ENCODE measurements at regions not wholly inside any gene's neighbourhood (a gene's known extent, or its start where the extent isn't known, plus 50 kb on each side); places are given as distances from the start of the nearest gene placed in this dataset.
"Not testable (repeated sequence)": the region's sequence is repeated elsewhere in the genome, so short reads cannot be mapped to it uniquely, and the experiment has no call there.

DNA sequence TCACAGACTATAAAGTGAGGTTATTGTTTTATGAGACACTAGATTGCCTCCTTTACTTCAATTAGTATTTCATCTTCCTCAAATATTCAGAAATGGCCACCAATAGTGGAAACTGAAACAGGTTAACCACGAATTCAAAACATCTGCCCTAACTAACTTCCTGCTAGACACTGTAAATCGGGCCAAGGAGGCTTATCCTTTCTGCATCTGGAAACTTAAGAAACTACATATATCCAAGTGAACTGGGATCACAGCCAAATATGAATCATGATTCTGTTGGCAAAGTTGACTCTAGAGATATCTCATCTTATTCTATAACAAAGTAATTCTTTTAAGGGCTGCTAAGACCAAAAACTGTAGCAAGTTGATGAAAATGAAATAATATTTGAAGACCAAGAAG lies 136.6 kb upstream of the ZC3H15 start:
- TF ChIP-seq EZH2 (IDR thresholded peaks at IDR 0.05; ENCODE audit: borderline replicate concordance, low read depth, low read length, severe bottlenecking) (no peak), CTCF (IDR thresholded peaks at IDR 0.05; ENCODE audit: borderline replicate concordance, extremely low read depth, low read length, poor library complexity, severe bottlenecking) (no peak)

GRCh38 chr2:186354160-186354559 lies 131.9 kb upstream of the ZC3H15 start:
- H3K27me3 ChIP-seq (ENCODE audit: insufficient read depth, low read length, poor library complexity); H2AFZ ChIP-seq (ENCODE audit: low read depth, low read length); DNase-seq; H3K4me1 ChIP-seq (ENCODE audit: insufficient read depth, low read length); H4K20me1 ChIP-seq (ENCODE audit: insufficient read depth, low read length); H3K79me2 ChIP-seq (ENCODE audit: insufficient read depth, low read length); H3K4me2 ChIP-seq (ENCODE audit: insufficient read depth, low read length); H3K36me3 ChIP-seq (ENCODE audit: insufficient read depth, low read length); H3K27ac ChIP-seq (ENCODE audit: low read length); ATAC-seq (ENCODE audit: insufficient read depth, low read depth); H3K9ac ChIP-seq (ENCODE audit: low read depth, low read length); H3K4me3 ChIP-seq (ENCODE audit: low read depth in 1 of 2, low read length in 2 of 2): not testable (repeated sequence)
- peaks cover 14% of the 10 kb centered on the region for H3K9me3 ChIP-seq (ENCODE audit: insufficient read depth, low read length, severe bottlenecking)

More for the DNA sequence above, 136.6 kb upstream of the ZC3H15 start:
- H3K36me3 ChIP-seq (ENCODE audit: insufficient read depth, low read length): no peaks in the 10 kb centered on the region
- no peak overlapping the region for H3K27ac ChIP-seq (ENCODE audit: low read length)
- no peak overlapping the region for H3K9ac ChIP-seq (ENCODE audit: low read depth, low read length)
- peaks cover 14% of the 10 kb centered on the region for H3K9me3 ChIP-seq (ENCODE audit: insufficient read depth, low read length, severe bottlenecking)
- H3K79me2 ChIP-seq (ENCODE audit: insufficient read depth, low read length): no peaks in the 10 kb centered on the region
- no peaks in the 10 kb centered on the region for H3K27me3 ChIP-seq (ENCODE audit: insufficient read depth, low read length, poor library complexity)
- ATAC-seq (ENCODE audit: insufficient read depth, low read depth): peak; percentile 71; the same call in 2 of the 3 replicates
- H3K4me2 ChIP-seq (ENCODE audit: insufficient read depth, low read length): no peak overlapping the region
- H3K4me1 ChIP-seq (ENCODE audit: insufficient read depth, low read length): peaks cover 6% of the 10 kb centered on the region; the same call in 1 of the 2 replicates
- no peak for DNase-seq
- no peak overlapping the region for H2AFZ ChIP-seq (ENCODE audit: low read depth, low read length)
- H4K20me1 ChIP-seq (ENCODE audit: insufficient read depth, low read length): no peaks in the 10 kb centered on the region
- no peak overlapping the region for H3K4me3 ChIP-seq (ENCODE audit: low read depth in 1 of 2, low read length in 2 of 2)

DNA sequence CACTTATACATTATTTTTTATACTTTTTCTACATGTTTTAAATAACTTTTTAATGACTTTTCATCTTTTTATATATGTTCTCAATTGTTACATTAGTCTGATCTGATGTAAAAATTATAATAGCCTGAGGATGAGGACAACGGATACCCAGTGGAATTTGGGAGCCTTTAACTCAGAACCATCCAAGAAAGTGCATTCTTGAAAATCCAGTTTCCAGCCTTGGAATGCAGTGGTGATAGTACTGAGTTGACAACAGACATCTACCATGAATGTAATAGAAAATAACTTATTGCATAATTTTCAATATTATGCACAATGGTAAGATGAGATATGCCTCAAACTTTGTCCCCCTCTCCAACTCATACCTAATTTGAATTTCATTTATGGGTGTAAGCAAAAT lies 120.7 kb upstream of the ZC3H15 start:
- H3K4me2 ChIP-seq (ENCODE audit: insufficient read depth, low read length): no peak overlapping the region
- H3K79me2 ChIP-seq (ENCODE audit: insufficient read depth, low read length): no peaks in the 10 kb centered on the region
- no peaks in the 10 kb centered on the region for H4K20me1 ChIP-seq (ENCODE audit: insufficient read depth, low read length)
- H3K4me3 ChIP-seq (ENCODE audit: low read depth in 1 of 2, low read length in 2 of 2): no peak overlapping the region
- H3K27me3 ChIP-seq (ENCODE audit: insufficient read depth, low read length, poor library complexity): no peaks in the 10 kb centered on the region
- no peaks in the 10 kb centered on the region for H3K4me1 ChIP-seq (ENCODE audit: insufficient read depth, low read length)
- H3K27ac ChIP-seq (ENCODE audit: low read length): no peak overlapping the region
- H3K36me3 ChIP-seq (ENCODE audit: insufficient read depth, low read length): no peaks in the 10 kb centered on the region
- DNase-seq (no peak), ATAC-seq (ENCODE audit: insufficient read depth, low read depth) (no peak)
- H3K9ac ChIP-seq (ENCODE audit: low read depth, low read length): no peak overlapping the region
- H2AFZ ChIP-seq (ENCODE audit: low read depth, low read length): no peak overlapping the region
- no peaks in the 10 kb centered on the region for H3K9me3 ChIP-seq (ENCODE audit: insufficient read depth, low read length, severe bottlenecking)
- TF ChIP-seq CTCF (IDR thresholded peaks at IDR 0.05; ENCODE audit: borderline replicate concordance, extremely low read depth, low read length, poor library complexity, severe bottlenecking) (no peak), EZH2 (IDR thresholded peaks at IDR 0.05; ENCODE audit: borderline replicate concordance, low read depth, low read length, severe bottlenecking) (no peak)

DNA sequence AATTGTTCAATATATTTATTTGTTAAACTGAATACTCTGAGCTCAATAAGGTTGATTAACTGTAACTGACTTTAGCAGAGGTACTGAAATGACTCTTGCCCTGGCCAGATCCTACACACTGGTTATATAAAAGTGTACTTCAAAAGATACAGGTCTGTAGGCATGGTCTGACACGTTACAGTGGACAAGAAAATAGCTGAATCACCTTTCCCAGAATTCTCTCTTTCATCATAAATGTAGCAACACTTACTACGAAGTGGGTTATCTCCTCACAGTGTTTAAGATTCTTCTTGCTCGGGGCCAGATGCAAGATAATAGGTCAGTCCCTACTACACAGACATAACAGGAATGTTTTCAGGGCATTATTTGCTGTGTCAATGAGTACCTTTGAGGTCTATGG lies 107.0 kb upstream of the ZC3H15 start:
- H4K20me1 ChIP-seq (ENCODE audit: insufficient read depth, low read length): no peaks in the 10 kb centered on the region
- DNase-seq (no peak), ATAC-seq (ENCODE audit: insufficient read depth, low read depth) (no peak)
- H3K27ac ChIP-seq (ENCODE audit: low read length): no peak overlapping the region
- no peak overlapping the region for H3K4me3 ChIP-seq (ENCODE audit: low read depth in 1 of 2, low read length in 2 of 2)
- H3K36me3 ChIP-seq (ENCODE audit: insufficient read depth, low read length): no peaks in the 10 kb centered on the region
- H2AFZ ChIP-seq (ENCODE audit: low read depth, low read length): no peak overlapping the region
- no peak overlapping the region for H3K4me2 ChIP-seq (ENCODE audit: insufficient read depth, low read length)
- H3K4me1 ChIP-seq (ENCODE audit: insufficient read depth, low read length): no peaks in the 10 kb centered on the region
- no peaks in the 10 kb centered on the region for H3K27me3 ChIP-seq (ENCODE audit: insufficient read depth, low read length, poor library complexity)
- no peak overlapping the region for H3K9ac ChIP-seq (ENCODE audit: low read depth, low read length)
- H3K9me3 ChIP-seq (ENCODE audit: insufficient read depth, low read length, severe bottlenecking): peaks cover 13% of the 10 kb centered on the region
- no peaks in the 10 kb centered on the region for H3K79me2 ChIP-seq (ENCODE audit: insufficient read depth, low read length)
- no peak for TF ChIP-seq EZH2 (IDR thresholded peaks at IDR 0.05; ENCODE audit: borderline replicate concordance, low read depth, low read length, severe bottlenecking)
- no peak for TF ChIP-seq CTCF (IDR thresholded peaks at IDR 0.05; ENCODE audit: borderline replicate concordance, extremely low read depth, low read length, poor library complexity, severe bottlenecking)

Measured in DND-41 (cell line).